DOHH2 (cell line): ENCODE measurements at regions not wholly inside any gene's neighbourhood (a gene's known extent, or its start where the extent isn't known, plus 50 kb on each side); places are given as distances from the start of the nearest gene placed in this dataset.

Experiments
- H3F3A ChIP-seq: fragments of 200-600 bp; sonication (generic), shearing (Covaris generic); 2 replicates; pipeline ENCODE4 v1.6.0; 2016; ENCODE audit warnings: antibody characterized with exemption, mild to moderate bottlenecking; ENCODE audit not compliant: control insufficient read depth, insufficient read depth
- H3K27ac ChIP-seq: fragments of 200-600 bp; sonication (generic); 2 replicates; pipeline ENCODE4 v1.5.1; 2014; ENCODE audit warnings: low read depth, mild to moderate bottlenecking, low read length, moderate library complexity
- H3K27me3 ChIP-seq: fragments of 200-600 bp; sonication (generic); 2 replicates; pipeline ENCODE4 v1.6.1; 2014; ENCODE audit warnings: mild to moderate bottlenecking, low read length, mixed read lengths; ENCODE audit not compliant: control insufficient read depth
- H3K36me3 ChIP-seq: fragments of 200-600 bp; sonication (generic); 2 replicates; pipeline ENCODE4 v1.6.1; 2014; ENCODE audit warnings: mild to moderate bottlenecking, low read length, moderate library complexity, mixed read lengths; ENCODE audit not compliant: control insufficient read depth
- H3K4me1 ChIP-seq: fragments of 200-600 bp; sonication (generic); 2 replicates; pipeline ENCODE4 v1.6.1; 2014; ENCODE audit warnings: mild to moderate bottlenecking, low read length, mixed read lengths; ENCODE audit not compliant: control insufficient read depth
- H3K4me2 ChIP-seq: fragments of 200-600 bp; sonication (generic); 2 replicates; pipeline ENCODE4 v1.6.0; 2014; ENCODE audit warnings: mild to moderate bottlenecking, low read length, moderate library complexity
- H3K4me3 ChIP-seq: fragments of 200-600 bp; sonication (generic); 2 replicates; pipeline ENCODE4 v1.5.1; 2014; ENCODE audit warnings: mild to moderate bottlenecking, low read length, mixed read lengths
- H3K79me2 ChIP-seq: fragments of 200-600 bp; sonication (generic); 2 replicates; pipeline ENCODE4 v1.6.1; 2014; ENCODE audit warnings: mild to moderate bottlenecking, low read length, mixed read lengths; ENCODE audit not compliant: control insufficient read depth
- H3K9me2 ChIP-seq: fragments of 200-600 bp; sonication (generic); replicated peaks from 2 replicates; pipeline ENCODE4 v1.6.1; 2014; ENCODE audit warnings: mild to moderate bottlenecking, low read length, mixed read lengths; ENCODE audit not compliant: control insufficient read depth
- H3K9me3 ChIP-seq: fragments of 200-600 bp; sonication (generic); 2 replicates; pipeline ENCODE4 v1.6.1; 2014; ENCODE audit warnings: antibody characterized with exemption, low read length, mixed read lengths; ENCODE audit not compliant: control insufficient read depth, insufficient read depth
- H4K20me1 ChIP-seq: fragments of 200-600 bp; sonication (generic); 2 replicates; pipeline ENCODE4 v1.6.0; 2014; ENCODE audit warnings: low read depth, mild to moderate bottlenecking, antibody characterized with exemption, low read length, moderate library complexity; ENCODE audit not compliant: control insufficient read depth, insufficient read depth
- EZH2phosphoT487 ChIP-seq: fragments of 200-600 bp; sonication (generic); IDR thresholded peaks from 2 replicates; pipeline ENCODE4 v1.6.1; 2017; ENCODE audit warnings: borderline replicate concordance, mild to moderate bottlenecking, antibody characterized with exemption, low read length, moderate library complexity, mixed read lengths
- TF ChIP-seq, protein P1 (sequence below): fragments of 200-600 bp; sonication (generic); IDR thresholded peaks from one replicate; pipeline ENCODE4 v1.5.1; 2014; ENCODE audit warnings: antibody characterized with exemption, mild to moderate bottlenecking, low read depth, low read length; ENCODE audit not compliant: poor library complexity, severe bottlenecking

DNA sequence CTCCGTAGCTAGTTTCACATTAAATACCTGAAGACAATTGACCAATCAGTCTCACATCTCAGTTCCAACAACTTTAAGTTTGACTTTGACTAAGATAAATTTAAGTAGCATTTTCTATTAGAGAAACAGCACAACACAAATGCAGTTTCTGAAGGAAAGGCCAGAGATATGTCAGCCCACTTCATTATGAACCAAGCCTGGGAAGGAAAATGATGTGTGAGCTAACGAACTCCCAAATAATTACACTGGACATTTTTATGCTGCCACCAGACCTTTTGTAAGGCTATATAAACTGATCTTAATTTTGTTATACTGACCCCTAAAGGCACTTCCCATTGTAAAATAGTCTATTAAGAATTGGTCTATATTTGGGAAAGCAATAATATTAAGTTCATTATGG lies 57.9 kb upstream of the DACH1 start:
- Histone ChIP-seq H3K27me3 (no peaks in the 10 kb centered on the region), H3K9me2 (no peaks in the 10 kb centered on the region), H3K4me2 (no peak overlapping the region), H4K20me1 (no peaks in the 10 kb centered on the region), H3F3A (no peaks in the 10 kb centered on the region), H3K4me1 (no peaks in the 10 kb centered on the region), H3K36me3 (no peaks in the 10 kb centered on the region), H3K79me2 (no peaks in the 10 kb centered on the region), H3K27ac (no peak overlapping the region), H3K4me3 (no peak overlapping the region), H3K9me3 (no peaks in the 10 kb centered on the region)
- no peak for TF ChIP-seq EZH2phosphoT487
- TF ChIP-seq, protein P1, sequence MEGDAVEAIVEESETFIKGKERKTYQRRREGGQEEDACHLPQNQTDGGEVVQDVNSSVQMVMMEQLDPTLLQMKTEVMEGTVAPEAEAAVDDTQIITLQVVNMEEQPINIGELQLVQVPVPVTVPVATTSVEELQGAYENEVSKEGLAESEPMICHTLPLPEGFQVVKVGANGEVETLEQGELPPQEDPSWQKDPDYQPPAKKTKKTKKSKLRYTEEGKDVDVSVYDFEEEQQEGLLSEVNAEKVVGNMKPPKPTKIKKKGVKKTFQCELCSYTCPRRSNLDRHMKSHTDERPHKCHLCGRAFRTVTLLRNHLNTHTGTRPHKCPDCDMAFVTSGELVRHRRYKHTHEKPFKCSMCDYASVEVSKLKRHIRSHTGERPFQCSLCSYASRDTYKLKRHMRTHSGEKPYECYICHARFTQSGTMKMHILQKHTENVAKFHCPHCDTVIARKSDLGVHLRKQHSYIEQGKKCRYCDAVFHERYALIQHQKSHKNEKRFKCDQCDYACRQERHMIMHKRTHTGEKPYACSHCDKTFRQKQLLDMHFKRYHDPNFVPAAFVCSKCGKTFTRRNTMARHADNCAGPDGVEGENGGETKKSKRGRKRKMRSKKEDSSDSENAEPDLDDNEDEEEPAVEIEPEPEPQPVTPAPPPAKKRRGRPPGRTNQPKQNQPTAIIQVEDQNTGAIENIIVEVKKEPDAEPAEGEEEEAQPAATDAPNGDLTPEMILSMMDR = no peak

DNA sequence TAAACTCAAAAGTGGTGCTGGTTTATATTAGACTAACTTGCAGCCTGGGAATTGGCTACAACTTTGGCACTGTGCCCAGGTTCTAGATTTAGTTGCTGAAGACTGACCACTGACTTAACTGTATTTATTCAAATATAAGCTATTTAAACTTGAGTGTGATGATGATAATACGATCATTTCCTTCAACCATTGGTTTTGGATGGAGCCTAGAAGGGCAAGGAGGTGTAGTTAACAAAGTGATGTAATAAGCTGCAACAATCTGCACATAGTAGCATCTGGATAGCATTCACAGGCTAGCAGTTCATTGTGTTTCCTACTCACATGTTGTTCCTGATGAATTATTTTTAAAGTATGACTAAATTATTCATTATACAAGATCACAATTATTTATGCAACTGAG lies 55.2 kb upstream of the DACH1 start:
- Histone ChIP-seq H3F3A (no peaks in the 10 kb centered on the region), H3K4me2 (no peak overlapping the region), H3K27ac (no peak overlapping the region), H3K36me3 (no peaks in the 10 kb centered on the region), H3K9me2 (no peaks in the 10 kb centered on the region), H3K4me1 (no peaks in the 10 kb centered on the region), H3K79me2 (no peaks in the 10 kb centered on the region), H3K4me3 (no peak overlapping the region), H3K27me3 (no peaks in the 10 kb centered on the region), H4K20me1 (no peaks in the 10 kb centered on the region), H3K9me3 (no peaks in the 10 kb centered on the region)
- TF ChIP-seq, protein P1 = no peak
- no peak for TF ChIP-seq EZH2phosphoT487
